ENCODE measurements at regions not wholly inside any gene's neighbourhood (a gene's known extent, or its start where the extent isn't known, plus 50 kb on each side); places are given as distances from the start of the nearest gene placed in this dataset.

GRCh38 chr7:47143339-47143738 lies 438.6 kb downstream of the TNS3 start:
- TF ChIP-seq CTCF (conservative IDR thresholded peaks at IDR 0.05; ENCODE audit: low read depth, low read length) (no peak), POLR2A (IDR thresholded peaks at IDR 0.05; ENCODE audit: low read depth, low read length) (no peak), BHLHE40 (IDR thresholded peaks at IDR 0.05; ENCODE audit: low read depth, low read length) (no peak), MXI1 (IDR thresholded peaks at IDR 0.05; ENCODE audit: borderline replicate concordance, low read depth, low read length) (no peak), SMC3 (IDR thresholded peaks at IDR 0.05; ENCODE audit: low read depth, low read length) (no peak), ELK1 (IDR thresholded peaks at IDR 0.05; ENCODE audit: borderline replicate concordance, low read depth, low read length) (no peak), RAD21 (IDR thresholded peaks at IDR 0.05; ENCODE audit: low read length) (no peak)

Measured in IMR-90 (cell line).